Stomach (tissue), 4 donors: ENCODE measurements at regions not wholly inside any gene's neighbourhood (a gene's known extent, or its start where the extent isn't known, plus 50 kb on each side); places are given as distances from the start of the nearest gene placed in this dataset.

ENCODE experiments used
- CTCF ChIP-seq, 7 experiments: fragments of 450-650 bp in 4 of 7; fragments of 200-600 bp in 3 of 7; sonication (generic) in 3 of 7; IDR thresholded peaks; one replicate each; pipeline ENCODE4 v1.5.1; 2016 to 2019; ENCODE audit warnings: antibody characterized with exemption in 7 of 7, control low read depth in 2 of 7, mild to moderate bottlenecking in 1 of 7
- POLR2A ChIP-seq, 4 donors: fragments of 450-650 bp; IDR thresholded peaks; one replicate each; pipeline ENCODE4 v1.6.1; 2016; ENCODE audit warnings: antibody characterized with exemption in 4 of 4, control low read depth in 2 of 4, mild to moderate bottlenecking in 1 of 4, moderate library complexity in 1 of 4
- POLR2AphosphoS5 ChIP-seq, 3 donors: sonication (generic); formaldehyde crosslinking; IDR thresholded peaks; one replicate each; pipeline ENCODE4 v1.6.1; 2016; ENCODE audit warnings: antibody characterized with exemption in 3 of 3

DNA sequence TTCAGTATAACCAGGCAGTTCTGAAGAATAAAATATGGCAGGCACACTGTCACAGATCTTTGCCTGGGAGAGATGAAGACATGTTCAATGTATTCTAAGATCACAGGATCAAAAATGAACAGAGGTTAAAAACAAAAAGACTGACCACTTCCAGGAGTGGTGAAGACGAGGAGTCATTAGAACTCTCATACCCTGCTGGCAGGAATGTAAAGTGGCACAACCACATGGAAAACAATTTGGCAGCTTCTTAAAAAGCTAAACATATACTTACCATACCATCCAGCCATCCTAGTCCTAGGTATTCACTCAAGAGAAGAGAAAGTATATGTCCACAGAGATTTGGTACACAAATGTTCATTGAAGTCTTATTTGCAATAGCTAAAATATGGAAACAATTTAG lies 406.3 kb downstream of the NPIPA8 start:
- no peak for TF ChIP-seq POLR2A (IDR thresholded peaks at IDR 0.05)
- TF ChIP-seq CTCF (IDR thresholded peaks at IDR 0.05) = no peak
- no peak for TF ChIP-seq POLR2AphosphoS5 (IDR thresholded peaks at IDR 0.05)
